ENCODE measurements at regions not wholly inside any gene's neighbourhood (a gene's known extent, or its start where the extent isn't known, plus 50 kb on each side); places are given as distances from the start of the nearest gene placed in this dataset.
"Not testable (repeated sequence)": the region's sequence is repeated elsewhere in the genome, so short reads cannot be mapped to it uniquely, and the experiment has no call there.

- no peak overlapping the region for H3K27ac Mint-ChIP-seq
- H3K4me1 Mint-ChIP-seq (ENCODE audit: low read depth) = no peaks in the 10 kb centered on the region
- H3K9me3 Mint-ChIP-seq (ENCODE audit: low read depth) = no peaks in the 10 kb centered on the region
- H3K4me3 Mint-ChIP-seq (ENCODE audit: low read depth) = no peak overlapping the region
- no peak for TF ChIP-seq CTCF (IDR thresholded peaks at IDR 0.05; ENCODE audit: unreplicated experiment)
- no peak for DNase-seq (ENCODE audit: low spot score, unreplicated experiment)
- no peaks in the 10 kb centered on the region for H3K36me3 Mint-ChIP-seq (ENCODE audit: insufficient read depth)
- H3K27me3 Mint-ChIP-seq = no peaks in the 10 kb centered on the region
These were observed 950.3 kb downstream of the SOCS6 start for GRCh38 chr18:71238974-71239624.

- DNase-seq (ENCODE audit: low spot score, unreplicated experiment) = no peak
- Mint-ChIP-seq H3K4me1 (ENCODE audit: low read depth) (no peaks in the 10 kb centered on the region), H3K27me3 (no peaks in the 10 kb centered on the region), H3K4me3 (ENCODE audit: low read depth) (no peak overlapping the region), H3K36me3 (ENCODE audit: insufficient read depth) (no peaks in the 10 kb centered on the region), H3K9me3 (ENCODE audit: low read depth) (no peaks in the 10 kb centered on the region), H3K27ac (no peak overlapping the region)
- TF ChIP-seq CTCF (IDR thresholded peaks at IDR 0.05; ENCODE audit: unreplicated experiment) = no peak
These were observed 948.8 kb downstream of the SOCS6 start for GRCh38 chr18:71237641-71238040.

- H3K4me3 Mint-ChIP-seq (ENCODE audit: low read depth) = no peak overlapping the region
- H3K27me3 Mint-ChIP-seq = no peaks in the 10 kb centered on the region
- H3K4me1 Mint-ChIP-seq (ENCODE audit: low read depth) = no peaks in the 10 kb centered on the region
- no peaks in the 10 kb centered on the region for H3K36me3 Mint-ChIP-seq (ENCODE audit: insufficient read depth)
- TF ChIP-seq CTCF (IDR thresholded peaks at IDR 0.05; ENCODE audit: unreplicated experiment) = no peak
- no peak for DNase-seq (ENCODE audit: low spot score, unreplicated experiment)
- no peaks in the 10 kb centered on the region for H3K9me3 Mint-ChIP-seq (ENCODE audit: low read depth)
- no peak overlapping the region for H3K27ac Mint-ChIP-seq
These were observed 944.3 kb downstream of the SOCS6 start for GRCh38 chr18:71233177-71233576.

- H3K9me3 Mint-ChIP-seq (ENCODE audit: low read depth) = no peaks in the 10 kb centered on the region
- DNase-seq (ENCODE audit: low spot score, unreplicated experiment) = no peak
- H3K36me3 Mint-ChIP-seq (ENCODE audit: insufficient read depth) = no peaks in the 10 kb centered on the region
- H3K27me3 Mint-ChIP-seq = no peaks in the 10 kb centered on the region
- no peak for TF ChIP-seq CTCF (IDR thresholded peaks at IDR 0.05; ENCODE audit: unreplicated experiment)
- no peaks in the 10 kb centered on the region for H3K4me1 Mint-ChIP-seq (ENCODE audit: low read depth)
- H3K4me3 Mint-ChIP-seq (ENCODE audit: low read depth) = no peak overlapping the region
- no peak overlapping the region for H3K27ac Mint-ChIP-seq
These were observed 934.6 kb downstream of the SOCS6 start for GRCh38 chr18:71223486-71223885.

GRCh38 chr18:71221405-71221804 lies 932.6 kb downstream of the SOCS6 start:
- H3K27me3 Mint-ChIP-seq = no peaks in the 10 kb centered on the region
- H3K4me3 Mint-ChIP-seq (ENCODE audit: low read depth) = no peak overlapping the region
- DNase-seq (ENCODE audit: low spot score, unreplicated experiment) = no peak
- H3K27ac Mint-ChIP-seq = no peak overlapping the region
- H3K36me3 Mint-ChIP-seq (ENCODE audit: insufficient read depth) = no peaks in the 10 kb centered on the region
- no peak for TF ChIP-seq CTCF (IDR thresholded peaks at IDR 0.05; ENCODE audit: unreplicated experiment)
- H3K9me3 Mint-ChIP-seq (ENCODE audit: low read depth) = peaks cover 4% of the 10 kb centered on the region
- H3K4me1 Mint-ChIP-seq (ENCODE audit: low read depth) = no peaks in the 10 kb centered on the region

GRCh38 chr18:71212739-71213138 lies 923.9 kb downstream of the SOCS6 start:
- H3K36me3 Mint-ChIP-seq (ENCODE audit: insufficient read depth); H3K9me3 Mint-ChIP-seq (ENCODE audit: low read depth); H3K27me3 Mint-ChIP-seq; H3K27ac Mint-ChIP-seq; H3K4me1 Mint-ChIP-seq (ENCODE audit: low read depth); DNase-seq (ENCODE audit: low spot score, unreplicated experiment); H3K4me3 Mint-ChIP-seq (ENCODE audit: low read depth): not testable (repeated sequence)
